ENCODE measurements at regions not wholly inside any gene's neighbourhood (a gene's known extent, or its start where the extent isn't known, plus 50 kb on each side); places are given as distances from the start of the nearest gene placed in this dataset.

GRCh38 chr2:21746499-21746898 lies 622.7 kb downstream of the TDRD15 start:
- no peak for TF ChIP-seq CTCF (IDR thresholded peaks at IDR 0.05; ENCODE audit: low read depth, low read length, poor library complexity, severe bottlenecking)
- TF ChIP-seq EZH2phosphoT487 (IDR thresholded peaks at IDR 0.05; ENCODE audit: borderline replicate concordance, low read length), result no peak
